ENCODE measurements at regions not wholly inside any gene's neighbourhood (a gene's known extent, or its start where the extent isn't known, plus 50 kb on each side); places are given as distances from the start of the nearest gene placed in this dataset.

- intact Hi-C loops (cut with micrococcal nuclease): no loop called here
- DNase-seq (ENCODE audit: low spot score): no peak
- Mint-ChIP-seq H3K4me3 (no peak overlapping the region), H3K9me3 (no peaks in the 10 kb centered on the region), H3K36me3 (ENCODE audit: low read depth) (no peaks in the 10 kb centered on the region), H3K4me1 (ENCODE audit: low read depth) (no peaks in the 10 kb centered on the region), H3K27me3 (ENCODE audit: insufficient read depth) (no peaks in the 10 kb centered on the region), H3K27ac (no peak overlapping the region)
Observed at GRCh38 chr3:102827386-102827785, 392.6 kb downstream of the ZPLD1 start.

GRCh38 chr3:102830415-102830814 lies 395.6 kb downstream of the ZPLD1 start:
- Mint-ChIP-seq H3K36me3 (ENCODE audit: low read depth) (no peaks in the 10 kb centered on the region), H3K4me3 (no peak overlapping the region), H3K27me3 (ENCODE audit: insufficient read depth) (no peaks in the 10 kb centered on the region), H3K9me3 (no peaks in the 10 kb centered on the region), H3K27ac (no peak overlapping the region), H3K4me1 (ENCODE audit: low read depth) (no peaks in the 10 kb centered on the region)
- intact Hi-C loops (cut with micrococcal nuclease): no loop called here
- no peak for DNase-seq (ENCODE audit: low spot score)

GRCh38 chr3:102841866-102842265 lies 407.1 kb downstream of the ZPLD1 start:
- H3K4me3 Mint-ChIP-seq: no peak overlapping the region
- intact Hi-C loops (cut with micrococcal nuclease): no loop called here

GRCh38 chr3:102866845-102867244 lies 432.0 kb downstream of the ZPLD1 start:
- Mint-ChIP-seq H3K27ac (no peak overlapping the region), H3K4me1 (ENCODE audit: low read depth) (no peaks in the 10 kb centered on the region), H3K4me3 (no peak overlapping the region), H3K36me3 (ENCODE audit: low read depth) (no peaks in the 10 kb centered on the region), H3K27me3 (ENCODE audit: insufficient read depth) (no peaks in the 10 kb centered on the region), H3K9me3 (no peaks in the 10 kb centered on the region)
- intact Hi-C loops (cut with micrococcal nuclease): no loop called here
- no peak for DNase-seq (ENCODE audit: low spot score)

More at GRCh38 chr3:102841866-102842265, 407.1 kb downstream of the ZPLD1 start:
- Mint-ChIP-seq H3K9me3 (peaks cover 10% of the 10 kb centered on the region), H3K27ac (no peak overlapping the region), H3K4me1 (ENCODE audit: low read depth) (no peaks in the 10 kb centered on the region), H3K36me3 (ENCODE audit: low read depth) (no peaks in the 10 kb centered on the region), H3K27me3 (ENCODE audit: insufficient read depth) (no peaks in the 10 kb centered on the region)
- DNase-seq (ENCODE audit: low spot score): no peak

GRCh38 chr3:102883515-102883914 lies 448.7 kb downstream of the ZPLD1 start:
- Mint-ChIP-seq H3K27me3 (ENCODE audit: insufficient read depth) (no peaks in the 10 kb centered on the region), H3K36me3 (ENCODE audit: low read depth) (no peaks in the 10 kb centered on the region), H3K27ac (no peak overlapping the region), H3K9me3 (no peaks in the 10 kb centered on the region), H3K4me3 (no peak overlapping the region), H3K4me1 (ENCODE audit: low read depth) (no peaks in the 10 kb centered on the region)
- no peak for DNase-seq (ENCODE audit: low spot score)
- intact Hi-C loops (cut with micrococcal nuclease): no loop called here

GRCh38 chr3:102885289-102885688 lies 450.5 kb downstream of the ZPLD1 start:
- no peak overlapping the region for H3K4me3 Mint-ChIP-seq
- no peaks in the 10 kb centered on the region for H3K27me3 Mint-ChIP-seq (ENCODE audit: insufficient read depth)
- H3K4me1 Mint-ChIP-seq (ENCODE audit: low read depth): no peaks in the 10 kb centered on the region
- no peaks in the 10 kb centered on the region for H3K36me3 Mint-ChIP-seq (ENCODE audit: low read depth)
- intact Hi-C loops (cut with micrococcal nuclease): no loop called here
- no peaks in the 10 kb centered on the region for H3K9me3 Mint-ChIP-seq
- no peak overlapping the region for H3K27ac Mint-ChIP-seq
- no peak for DNase-seq (ENCODE audit: low spot score)

- no peak overlapping the region for H3K4me3 Mint-ChIP-seq
- H3K27ac Mint-ChIP-seq: no peak overlapping the region
- H3K27me3 Mint-ChIP-seq (ENCODE audit: insufficient read depth): peaks cover 2% of the 10 kb centered on the region
- no peak for DNase-seq (ENCODE audit: low spot score)
- intact Hi-C loops (cut with micrococcal nuclease): no loop called here
- H3K9me3 Mint-ChIP-seq: no peaks in the 10 kb centered on the region
- H3K4me1 Mint-ChIP-seq (ENCODE audit: low read depth): no peaks in the 10 kb centered on the region
- H3K36me3 Mint-ChIP-seq (ENCODE audit: low read depth): no peaks in the 10 kb centered on the region
Observed at GRCh38 chr3:102887431-102887830, 452.6 kb downstream of the ZPLD1 start.

GRCh38 chr3:102896851-102897621 lies 462.2 kb downstream of the ZPLD1 start:
- Mint-ChIP-seq H3K27ac (no peak overlapping the region), H3K4me1 (ENCODE audit: low read depth) (no peaks in the 10 kb centered on the region), H3K4me3 (no peak overlapping the region), H3K9me3 (no peaks in the 10 kb centered on the region), H3K27me3 (ENCODE audit: insufficient read depth) (peaks cover 1% of the 10 kb centered on the region), H3K36me3 (ENCODE audit: low read depth) (no peaks in the 10 kb centered on the region)
- intact Hi-C loops (cut with micrococcal nuclease): no loop called here
- no peak for DNase-seq (ENCODE audit: low spot score)

GRCh38 chr3:102904629-102905028 lies 469.8 kb downstream of the ZPLD1 start:
- H3K4me1 Mint-ChIP-seq (ENCODE audit: low read depth): no peaks in the 10 kb centered on the region
- no peaks in the 10 kb centered on the region for H3K27me3 Mint-ChIP-seq (ENCODE audit: insufficient read depth)
- H3K4me3 Mint-ChIP-seq: no peak overlapping the region
- DNase-seq (ENCODE audit: low spot score): no peak
- intact Hi-C loops (cut with micrococcal nuclease): no loop called here
- H3K36me3 Mint-ChIP-seq (ENCODE audit: low read depth): no peaks in the 10 kb centered on the region
- no peak overlapping the region for H3K27ac Mint-ChIP-seq
- H3K9me3 Mint-ChIP-seq: no peaks in the 10 kb centered on the region

- H3K4me3 Mint-ChIP-seq: no peak overlapping the region
- no peaks in the 10 kb centered on the region for H3K36me3 Mint-ChIP-seq (ENCODE audit: low read depth)
- DNase-seq (ENCODE audit: low spot score): no peak
- no peak overlapping the region for H3K27ac Mint-ChIP-seq
- H3K4me1 Mint-ChIP-seq (ENCODE audit: low read depth): no peaks in the 10 kb centered on the region
- intact Hi-C loops (cut with micrococcal nuclease): no loop called here
- H3K9me3 Mint-ChIP-seq: no peaks in the 10 kb centered on the region
- H3K27me3 Mint-ChIP-seq (ENCODE audit: insufficient read depth): no peaks in the 10 kb centered on the region
Observed at GRCh38 chr3:102905811-102906210, 471.0 kb downstream of the ZPLD1 start.

GRCh38 chr3:102906818-102907217 lies 472.0 kb downstream of the ZPLD1 start:
- Mint-ChIP-seq H3K27ac (no peak overlapping the region), H3K27me3 (ENCODE audit: insufficient read depth) (no peaks in the 10 kb centered on the region), H3K36me3 (ENCODE audit: low read depth) (no peaks in the 10 kb centered on the region), H3K9me3 (no peaks in the 10 kb centered on the region), H3K4me1 (ENCODE audit: low read depth) (no peaks in the 10 kb centered on the region), H3K4me3 (no peak overlapping the region)
- no peak for DNase-seq (ENCODE audit: low spot score)
- intact Hi-C loops (cut with micrococcal nuclease): no loop called here

- intact Hi-C loops (cut with micrococcal nuclease): no loop called here
- no peak overlapping the region for H3K27ac Mint-ChIP-seq
- no peaks in the 10 kb centered on the region for H3K4me1 Mint-ChIP-seq (ENCODE audit: low read depth)
Observed at GRCh38 chr3:102909904-102910303, 475.1 kb downstream of the ZPLD1 start.

GRCh38 chr3:102916532-102916931 lies 481.7 kb downstream of the ZPLD1 start:
- Mint-ChIP-seq H3K9me3 (no peaks in the 10 kb centered on the region), H3K27ac (no peak overlapping the region), H3K4me1 (ENCODE audit: low read depth) (no peaks in the 10 kb centered on the region), H3K27me3 (ENCODE audit: insufficient read depth) (no peaks in the 10 kb centered on the region), H3K4me3 (no peak overlapping the region), H3K36me3 (ENCODE audit: low read depth) (no peaks in the 10 kb centered on the region)
- DNase-seq (ENCODE audit: low spot score): no peak
- intact Hi-C loops (cut with micrococcal nuclease): no loop called here

More at GRCh38 chr3:102909904-102910303, 475.1 kb downstream of the ZPLD1 start:
- Mint-ChIP-seq H3K4me3 (no peak overlapping the region), H3K36me3 (ENCODE audit: low read depth) (no peaks in the 10 kb centered on the region), H3K27me3 (ENCODE audit: insufficient read depth) (no peaks in the 10 kb centered on the region), H3K9me3 (no peaks in the 10 kb centered on the region)
- DNase-seq (ENCODE audit: low spot score): no peak

- Mint-ChIP-seq H3K27me3 (ENCODE audit: insufficient read depth) (no peaks in the 10 kb centered on the region), H3K4me3 (no peak overlapping the region), H3K36me3 (ENCODE audit: low read depth) (no peaks in the 10 kb centered on the region), H3K27ac (no peak overlapping the region), H3K9me3 (peaks cover 12% of the 10 kb centered on the region), H3K4me1 (ENCODE audit: low read depth) (no peaks in the 10 kb centered on the region)
- intact Hi-C loops (cut with micrococcal nuclease): no loop called here
- no peak for DNase-seq (ENCODE audit: low spot score)
Observed at GRCh38 chr3:102926618-102927017, 491.8 kb downstream of the ZPLD1 start.
